HepG2 (cell line): ENCODE measurements at regions not wholly inside any gene's neighbourhood (a gene's known extent, or its start where the extent isn't known, plus 50 kb on each side); places are given as distances from the start of the nearest gene placed in this dataset.
A peak's percentile ranks its signal among the peaks of the same experiment; 100 is the strongest.

Source experiments
- ATAC-seq: fragments of 200-7000 bp; cut with Tn5 transposase; 3 replicates; pipeline ENCODE4 v1.9.1; 2020; ENCODE audit warnings: mild to moderate bottlenecking, moderate library complexity
- BruUV-seq: library from RNA; stranded (reverse); fragments of 400-500 nt; replicated peaks from 2 replicates; lab custom pipeline; 2021; lab: Mats Ljungman, UMichigan
- CTCF ChIA-PET: fragments of 300-600 bp; formaldehyde crosslinking; extraction: SDS; loops from one replicate; lab custom pipeline; 2021; ENCODE audit warnings: low total read pairs, inconsistent platforms, low intra/inter-chr PET ratio; lab: Yijun Ruan, JAX
- POLR2A ChIA-PET: fragments of 350-600 bp; sonication (Branson Sonifier 250); formaldehyde crosslinking; loops from one replicate; lab custom pipeline; 2020; ENCODE audit warnings: antibody characterized with exemption, inconsistent platforms; lab: Yijun Ruan, JAX
- DNase-seq: peaks from one replicate; pipeline ENCODE4 v3.0.0-alpha.2; 2015; ENCODE audit warnings: low spot score
- FAIRE-seq: peaks from 3 replicates; lab custom pipeline; 2011; peaks lifted over from hg19 to GRCh38; lab: Jason Lieb, UNC
- H2AFZ ChIP-seq: one replicate; pipeline ENCODE4 v1.6.1; 2011; ENCODE audit warnings: low read length, inconsistent platforms
- H3K27ac ChIP-seq: fragments of 300-600 bp; 3 replicates; pipeline ENCODE4 v1.8.0; 2011; ENCODE audit warnings: mixed run types, mild to moderate bottlenecking, mixed read lengths, low read length, inconsistent platforms; ENCODE audit not compliant: insufficient read depth; ENCODE audit errors: extremely low read length
- H3K27me3 ChIP-seq, 2 experiments: fragments of 200-600 bp in 1 of 2; 2 replicates in 1 of 2; 3 replicates in 1 of 2; pipeline versions ENCODE4 v1.6.0 to v1.8.0; 2011; ENCODE audit warnings: low read length in 2 of 2, mild to moderate bottlenecking in 2 of 2, moderate library complexity in 2 of 2, inconsistent platforms in 1 of 2; ENCODE audit not compliant: insufficient read depth in 2 of 2, control insufficient read depth in 1 of 2
- H3K36me3 ChIP-seq, 2 experiments: fragments of 200-600 bp in 1 of 2; replicated peaks in 1 of 2; 2 replicates in 1 of 2; 3 replicates in 1 of 2; pipeline versions ENCODE4 v1.5.1 to v1.8.0; 2011; ENCODE audit warnings: low read length in 2 of 2, inconsistent platforms in 1 of 2; ENCODE audit not compliant: insufficient read depth in 2 of 2, control insufficient read depth in 1 of 2
- H3K4me1 ChIP-seq: 2 replicates; pipeline ENCODE4 v1.5.1; 2012; ENCODE audit warnings: low read length, inconsistent platforms; ENCODE audit not compliant: insufficient read depth
- H3K4me2 ChIP-seq: 2 replicates; pipeline ENCODE4 v1.6.0; 2011; ENCODE audit warnings: low read depth, low read length, inconsistent platforms
- H3K4me3 ChIP-seq, 3 experiments: fragments of 200-600 bp in 1 of 3; sonication (generic), shearing (Covaris generic) in 1 of 3; replicated peaks in 1 of 3; 2 replicates each; pipeline ENCODE4 v1.5.1; 2011 to 2016; ENCODE audit warnings: low read length in 3 of 3, inconsistent platforms in 2 of 3, low read depth in 2 of 3, mild to moderate bottlenecking in 2 of 3, control low read depth in 1 of 3, mixed read lengths in 1 of 3; ENCODE audit not compliant: insufficient read depth in 1 of 3
- H3K79me2 ChIP-seq: one replicate; pipeline ENCODE4 v1.6.1; 2011; ENCODE audit warnings: low read length, inconsistent platforms; ENCODE audit not compliant: insufficient read depth
- H3K9ac ChIP-seq: 2 replicates; pipeline ENCODE4 v1.6.0; 2011; ENCODE audit warnings: mild to moderate bottlenecking, low read depth, low read length, inconsistent platforms; ENCODE audit not compliant: insufficient read depth
- H3K9me3 ChIP-seq: 2 replicates; pipeline ENCODE4 v1.5.1; 2012; ENCODE audit warnings: mild to moderate bottlenecking, low read length
- H4K20me1 ChIP-seq: 2 replicates; pipeline ENCODE4 v1.6.0; 2011; ENCODE audit warnings: inconsistent platforms, mild to moderate bottlenecking, low read length, moderate library complexity; ENCODE audit not compliant: insufficient read depth
- ARNT ChIP-seq: fragments of 450-650 bp; IDR thresholded peaks from 2 replicates; pipeline ENCODE4 v1.6.1; 2017
- CEBPB ChIP-seq: IDR thresholded peaks from 2 replicates; pipeline ENCODE4 v1.6.1; 2011; ENCODE audit warnings: low read depth, low read length, improper control_type of control experiment, borderline replicate concordance
- MATR3 ChIP-seq: sonication (generic); formaldehyde crosslinking; IDR thresholded peaks from 2 replicates; pipeline ENCODE4 v1.4.0; 2020; ENCODE audit warnings: missing genetic modification reagents
- RFX1 ChIP-seq: fragments of 450-650 bp; IDR thresholded peaks from 2 replicates; pipeline ENCODE4 v1.6.1; 2017
- SMC3 ChIP-seq: IDR thresholded peaks from 2 replicates; pipeline ENCODE4 v1.6.1; 2011; ENCODE audit warnings: low read length, improper control_type of control experiment
- ZNF296 ChIP-seq: sonication (generic); formaldehyde crosslinking; conservative IDR thresholded peaks from 2 replicates; pipeline ENCODE4 v1.5.0; 2020; ENCODE audit warnings: mild to moderate bottlenecking, missing genetic modification reagents
- WGBS: methylation state at CpG from one replicate; pipeline ENCODE4 v1.1.6; 2017; ENCODE audit warnings: low lambda C conversion rate; 5-methylcytosine and 5-hydroxymethylcytosine counted together
- in situ Hi-C: cut with HindIII; loops from 2 replicates; pipeline ENCODE4 v1.10.0; 2017; ENCODE audit warnings: low pct_unique_long_range_greater_than_20kb; ENCODE audit not compliant: extremely low pct_ligation_motif_present
- intact Hi-C: fragments of 100-400 bp; cut with micrococcal nuclease; formaldehyde crosslinking; loops from one replicate; pipeline ENCODE4 v1.10.0; 2022; ENCODE audit not compliant: unreplicated experiment
- TF ChIP-seq, protein P1 (sequence below): sonication (generic); formaldehyde crosslinking; IDR thresholded peaks from 2 replicates; pipeline ENCODE4 v1.5.0; 2020; ENCODE audit warnings: mild to moderate bottlenecking, missing genetic modification reagents, borderline replicate concordance
- TF ChIP-seq, protein P2 (sequence below): sonication (generic); formaldehyde crosslinking; IDR thresholded peaks from 2 replicates; pipeline ENCODE4 v1.5.1; 2020; ENCODE audit warnings: mild to moderate bottlenecking, missing genetic modification reagents, moderate library complexity

DNA sequence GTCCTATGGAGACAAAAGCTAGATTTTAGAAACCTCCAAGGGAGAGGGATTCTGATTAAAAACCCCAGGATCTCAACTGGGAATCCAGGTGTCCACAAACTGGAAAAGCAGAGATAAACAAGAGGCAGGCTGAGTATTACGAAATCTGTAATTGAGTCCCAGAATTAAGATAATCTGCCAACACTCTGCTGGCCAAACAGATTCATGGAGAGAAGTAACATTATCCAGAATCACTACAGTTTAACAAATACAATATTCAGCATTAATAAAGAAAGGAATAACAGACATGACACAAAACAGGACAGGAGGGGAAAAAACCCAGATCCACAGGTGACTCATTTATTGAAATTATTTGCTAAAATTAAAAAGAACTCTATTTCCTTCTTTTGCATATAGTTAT is 227.2 kb upstream of the NANOGP8 start:
- Histone ChIP-seq H2AFZ (no peak overlapping the region), H3K27ac (no peak overlapping the region), H3K4me3 (no peak overlapping the region), H3K4me1 (no peaks in the 10 kb centered on the region), H3K9ac (no peak overlapping the region), H4K20me1 (no peaks in the 10 kb centered on the region), H3K36me3 (no peaks in the 10 kb centered on the region), H3K27me3 (no peaks in the 10 kb centered on the region), H3K79me2 (no peaks in the 10 kb centered on the region), H3K9me3 (no peaks in the 10 kb centered on the region), H3K4me2 (no peak overlapping the region)
- no TSS peak for BruUV-seq
- no peak for DNase-seq
- CTCF ChIA-PET, result no interaction called here
- no peak for FAIRE-seq
- POLR2A ChIA-PET, result no interaction called here
- no peak for ATAC-seq
- 96% methylated on average over 1 of the region's 1 CpG for WGBS
- intact Hi-C loops, result no loop called here
- in situ Hi-C loops, result no loop called here
- no peak for TF ChIP-seq MATR3
- peak; percentile 51 for TF ChIP-seq CEBPB

DNA sequence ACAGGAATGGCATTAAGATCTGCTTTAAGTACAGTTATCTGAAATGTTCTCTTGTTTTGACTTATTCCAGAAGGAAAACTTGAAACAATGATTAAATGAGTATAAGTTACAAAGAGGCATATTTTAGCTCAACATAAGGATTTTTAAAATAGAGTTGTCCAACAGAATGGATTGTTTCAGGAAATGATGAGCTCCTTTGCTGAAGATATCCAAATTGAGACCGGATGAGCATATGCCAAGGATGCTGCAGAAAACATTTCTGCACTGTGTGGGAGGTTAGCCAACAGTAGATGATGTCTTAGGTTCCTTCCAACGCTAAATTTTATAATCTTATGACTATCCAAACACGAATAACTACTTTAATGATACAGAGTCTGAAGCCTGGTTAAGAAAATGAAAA is 226.5 kb upstream of the NANOGP8 start:
- no peak overlapping the region for H2AFZ ChIP-seq
- no peak overlapping the region for H3K4me3 ChIP-seq
- BruUV-seq, result no TSS peak
- no peaks in the 10 kb centered on the region for H4K20me1 ChIP-seq
- peaks cover 5% of the 10 kb centered on the region for H3K4me1 ChIP-seq
- CTCF ChIA-PET, result no interaction called here
- H3K27ac ChIP-seq, result no peak overlapping the region
- no peaks in the 10 kb centered on the region for H3K27me3 ChIP-seq
- intact Hi-C loops, result no loop called here
- H3K9me3 ChIP-seq, result no peaks in the 10 kb centered on the region
- in situ Hi-C loops, result no loop called here
- H3K79me2 ChIP-seq, result no peaks in the 10 kb centered on the region
- 58% methylated on average over 3 of the region's 3 CpGs for WGBS
- no peak overlapping the region for H3K4me2 ChIP-seq
- POLR2A ChIA-PET, result no interaction called here
- DNase-seq, result no peak
- ATAC-seq, result no peak
- no peaks in the 10 kb centered on the region for H3K36me3 ChIP-seq
- H3K9ac ChIP-seq, result no peak overlapping the region
- FAIRE-seq, result no peak
- TF ChIP-seq RFX1 (no peak), ZNF296 (CRISPR knock-in tag) (no peak), SMC3 (no peak), ARNT (no peak)
- TF ChIP-seq, protein P1, sequence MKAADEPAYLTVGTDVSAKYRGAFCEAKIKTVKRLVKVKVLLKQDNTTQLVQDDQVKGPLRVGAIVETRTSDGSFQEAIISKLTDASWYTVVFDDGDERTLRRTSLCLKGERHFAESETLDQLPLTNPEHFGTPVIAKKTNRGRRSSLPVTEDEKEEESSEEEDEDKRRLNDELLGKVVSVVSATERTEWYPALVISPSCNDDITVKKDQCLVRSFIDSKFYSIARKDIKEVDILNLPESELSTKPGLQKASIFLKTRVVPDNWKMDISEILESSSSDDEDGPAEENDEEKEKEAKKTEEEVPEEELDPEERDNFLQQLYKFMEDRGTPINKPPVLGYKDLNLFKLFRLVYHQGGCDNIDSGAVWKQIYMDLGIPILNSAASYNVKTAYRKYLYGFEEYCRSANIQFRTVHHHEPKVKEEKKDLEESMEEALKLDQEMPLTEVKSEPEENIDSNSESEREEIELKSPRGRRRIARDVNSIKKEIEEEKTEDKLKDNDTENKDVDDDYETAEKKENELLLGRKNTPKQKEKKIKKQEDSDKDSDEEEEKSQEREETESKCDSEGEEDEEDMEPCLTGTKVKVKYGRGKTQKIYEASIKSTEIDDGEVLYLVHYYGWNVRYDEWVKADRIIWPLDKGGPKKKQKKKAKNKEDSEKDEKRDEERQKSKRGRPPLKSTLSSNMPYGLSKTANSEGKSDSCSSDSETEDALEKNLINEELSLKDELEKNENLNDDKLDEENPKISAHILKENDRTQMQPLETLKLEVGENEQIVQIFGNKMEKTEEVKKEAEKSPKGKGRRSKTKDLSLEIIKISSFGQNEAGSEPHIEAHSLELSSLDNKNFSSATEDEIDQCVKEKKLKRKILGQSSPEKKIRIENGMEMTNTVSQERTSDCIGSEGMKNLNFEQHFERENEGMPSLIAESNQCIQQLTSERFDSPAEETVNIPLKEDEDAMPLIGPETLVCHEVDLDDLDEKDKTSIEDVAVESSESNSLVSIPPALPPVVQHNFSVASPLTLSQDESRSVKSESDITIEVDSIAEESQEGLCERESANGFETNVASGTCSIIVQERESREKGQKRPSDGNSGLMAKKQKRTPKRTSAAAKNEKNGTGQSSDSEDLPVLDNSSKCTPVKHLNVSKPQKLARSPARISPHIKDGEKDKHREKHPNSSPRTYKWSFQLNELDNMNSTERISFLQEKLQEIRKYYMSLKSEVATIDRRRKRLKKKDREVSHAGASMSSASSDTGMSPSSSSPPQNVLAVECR (CRISPR knock-in tag), result no peak
- TF ChIP-seq, protein P2, sequence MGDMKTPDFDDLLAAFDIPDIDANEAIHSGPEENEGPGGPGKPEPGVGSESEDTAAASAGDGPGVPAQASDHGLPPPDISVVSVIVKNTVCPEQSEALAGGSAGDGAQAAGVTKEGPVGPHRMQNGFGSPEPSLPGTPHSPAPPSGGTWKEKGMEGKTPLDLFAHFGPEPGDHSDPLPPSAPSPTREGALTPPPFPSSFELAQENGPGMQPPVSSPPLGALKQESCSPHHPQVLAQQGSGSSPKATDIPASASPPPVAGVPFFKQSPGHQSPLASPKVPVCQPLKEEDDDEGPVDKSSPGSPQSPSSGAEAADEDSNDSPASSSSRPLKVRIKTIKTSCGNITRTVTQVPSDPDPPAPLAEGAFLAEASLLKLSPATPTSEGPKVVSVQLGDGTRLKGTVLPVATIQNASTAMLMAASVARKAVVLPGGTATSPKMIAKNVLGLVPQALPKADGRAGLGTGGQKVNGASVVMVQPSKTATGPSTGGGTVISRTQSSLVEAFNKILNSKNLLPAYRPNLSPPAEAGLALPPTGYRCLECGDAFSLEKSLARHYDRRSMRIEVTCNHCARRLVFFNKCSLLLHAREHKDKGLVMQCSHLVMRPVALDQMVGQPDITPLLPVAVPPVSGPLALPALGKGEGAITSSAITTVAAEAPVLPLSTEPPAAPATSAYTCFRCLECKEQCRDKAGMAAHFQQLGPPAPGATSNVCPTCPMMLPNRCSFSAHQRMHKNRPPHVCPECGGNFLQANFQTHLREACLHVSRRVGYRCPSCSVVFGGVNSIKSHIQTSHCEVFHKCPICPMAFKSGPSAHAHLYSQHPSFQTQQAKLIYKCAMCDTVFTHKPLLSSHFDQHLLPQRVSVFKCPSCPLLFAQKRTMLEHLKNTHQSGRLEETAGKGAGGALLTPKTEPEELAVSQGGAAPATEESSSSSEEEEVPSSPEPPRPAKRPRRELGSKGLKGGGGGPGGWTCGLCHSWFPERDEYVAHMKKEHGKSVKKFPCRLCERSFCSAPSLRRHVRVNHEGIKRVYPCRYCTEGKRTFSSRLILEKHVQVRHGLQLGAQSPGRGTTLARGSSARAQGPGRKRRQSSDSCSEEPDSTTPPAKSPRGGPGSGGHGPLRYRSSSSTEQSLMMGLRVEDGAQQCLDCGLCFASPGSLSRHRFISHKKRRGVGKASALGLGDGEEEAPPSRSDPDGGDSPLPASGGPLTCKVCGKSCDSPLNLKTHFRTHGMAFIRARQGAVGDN (CRISPR knock-in tag), result no peak
